H1 (cell line): ENCODE measurements at regions not wholly inside any gene's neighbourhood (a gene's known extent, or its start where the extent isn't known, plus 50 kb on each side); places are given as distances from the start of the nearest gene placed in this dataset.

Experiments used
- KDM4A ChIP-seq: IDR thresholded peaks from one replicate; pipeline ENCODE4 v1.7.1; 2012; ENCODE audit warnings: low read depth, mild to moderate bottlenecking, moderate library complexity, low read length, inconsistent platforms; ENCODE audit not compliant: severe bottlenecking
- MAFK ChIP-seq: IDR thresholded peaks from 2 replicates; pipeline ENCODE4 v1.6.1; 2012; ENCODE audit warnings: low read depth, mild to moderate bottlenecking, improper control_type of control experiment, low read length
- TEAD4 ChIP-seq: IDR thresholded peaks from 2 replicates; pipeline ENCODE4 v1.6.1; 2012; ENCODE audit warnings: low read depth, low read length, inconsistent platforms, mixed read lengths
- ZNF274 ChIP-seq: IDR thresholded peaks from 2 replicates; pipeline ENCODE4 v1.7.0; 2012; ENCODE audit warnings: low read length, borderline replicate concordance; ENCODE audit errors: extremely low read depth

DNA sequence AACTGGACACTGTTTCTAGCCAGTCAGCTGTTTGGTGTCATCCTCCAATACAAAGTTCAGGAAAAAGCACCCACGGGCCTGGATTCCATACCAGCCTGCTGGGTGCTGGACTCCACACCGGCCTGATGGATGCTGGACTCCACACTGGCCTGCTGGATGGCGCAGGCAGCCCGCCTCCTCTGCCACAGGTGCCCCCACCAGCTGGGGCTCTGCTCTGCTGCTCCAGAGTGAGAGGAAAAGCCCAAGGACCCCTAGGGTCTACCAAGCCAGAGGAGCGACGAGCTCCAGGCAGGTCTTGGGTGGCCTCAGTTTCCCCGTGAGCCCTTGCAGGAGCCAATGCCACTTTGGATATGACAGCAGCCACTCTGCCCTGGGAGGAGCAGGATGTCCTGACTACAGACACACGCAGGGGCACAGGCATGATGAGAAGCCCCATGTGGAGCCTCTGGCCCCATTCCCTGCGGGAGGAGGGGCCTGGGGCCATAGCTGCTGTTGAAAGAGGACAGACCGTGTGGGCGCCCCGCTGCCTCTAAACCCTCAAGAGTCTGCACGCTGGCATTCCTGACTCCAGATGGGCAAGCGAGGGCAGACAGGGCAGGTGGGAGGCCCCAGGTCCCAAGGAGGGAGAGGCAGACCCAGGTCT lies 141.6 kb downstream of the OLFM1 start (continued):
- no peak for TF ChIP-seq ZNF274
- TF ChIP-seq KDM4A, result no peak
- TF ChIP-seq MAFK, result no peak
- TF ChIP-seq TEAD4, result no peak
